A673 (cell line): ENCODE measurements at regions not wholly inside any gene's neighbourhood (a gene's known extent, or its start where the extent isn't known, plus 50 kb on each side); places are given as distances from the start of the nearest gene placed in this dataset.
A peak's percentile ranks its signal among the peaks of the same experiment; 100 is the strongest.

Source experiments
- BruUV-seq: library from RNA; stranded (reverse); fragments of 400-500 nt; replicated peaks from 2 replicates; lab custom pipeline; 2021; lab: Mats Ljungman, UMichigan
- CTCF ChIA-PET: fragments of 300-600 bp; sonication (Branson Sonifier 250); formaldehyde crosslinking; loops from one replicate; lab custom pipeline; 2022; ENCODE audit warnings: antibody characterized with exemption; lab: Charles Lee
- POLR2A ChIA-PET: fragments of 300-600 bp; sonication (Branson Sonifier 250); formaldehyde crosslinking; loops from one replicate; lab custom pipeline; 2022; ENCODE audit warnings: antibody characterized with exemption; ENCODE audit not compliant: low non-redundant PET; lab: Charles Lee
- DNase-seq: peaks from one replicate; pipeline ENCODE4 v3.0.0-alpha.2; 2015; ENCODE audit warnings: low spot score
- H3K27ac ChIP-seq: fragments of 200-600 bp; sonication (generic); 2 replicates; pipeline ENCODE4 v1.5.1; 2016; ENCODE audit warnings: mixed run types, low read depth, mild to moderate bottlenecking, mixed read lengths, antibody characterized with exemption, low read length; ENCODE audit not compliant: poor library complexity, severe bottlenecking
- H3K27me3 ChIP-seq: fragments of 200-600 bp; sonication (generic); replicated peaks from 2 replicates; pipeline ENCODE4 v1.6.1; 2017; ENCODE audit warnings: mixed run types, low read depth, mild to moderate bottlenecking, mixed read lengths, antibody characterized with exemption, low read length; ENCODE audit not compliant: insufficient read depth, poor library complexity
- H3K36me3 ChIP-seq: fragments of 200-600 bp; sonication (generic); 2 replicates; pipeline ENCODE4 v1.6.1; 2016; ENCODE audit warnings: mixed run types, mild to moderate bottlenecking, mixed read lengths, antibody characterized with exemption, low read length; ENCODE audit not compliant: insufficient read depth, poor library complexity, severe bottlenecking
- H3K4me1 ChIP-seq: fragments of 200-600 bp; sonication (generic); 2 replicates; pipeline ENCODE4 v1.6.1; 2017; ENCODE audit warnings: mixed run types, mild to moderate bottlenecking, mixed read lengths, antibody characterized with exemption, low read length; ENCODE audit not compliant: insufficient read depth, poor library complexity, severe bottlenecking
- H3K4me3 ChIP-seq: fragments of 200-600 bp; sonication (generic); 2 replicates; pipeline ENCODE4 v1.5.1; 2016; ENCODE audit warnings: low read depth, mixed run types, mild to moderate bottlenecking, mixed read lengths, low read length; ENCODE audit not compliant: poor library complexity, severe bottlenecking
- H3K9me3 ChIP-seq: fragments of 200-600 bp; sonication (generic); 2 replicates; pipeline ENCODE4 v1.6.1; 2016; ENCODE audit warnings: mixed run types, low read depth, mild to moderate bottlenecking, mixed read lengths, antibody characterized with exemption, low read length; ENCODE audit not compliant: poor library complexity, severe bottlenecking
- EZH2 ChIP-seq: fragments of 200-600 bp; sonication (generic); IDR thresholded peaks from 2 replicates; pipeline ENCODE4 v1.6.1; 2017; ENCODE audit warnings: borderline replicate concordance, low read depth, mild to moderate bottlenecking, mixed read lengths, antibody characterized with exemption, low read length; ENCODE audit not compliant: poor library complexity, severe bottlenecking
- intact Hi-C: fragments of 100-400 bp; cut with micrococcal nuclease; formaldehyde crosslinking; loops from one replicate; pipeline ENCODE4 v1.10.0; 2022; ENCODE audit not compliant: unreplicated experiment
- TF ChIP-seq, protein P1 (sequence below): fragments of 300-800, 200-600 bp; sonication (generic); conservative IDR thresholded peaks from 2 replicates; pipeline ENCODE4 v1.5.1; 2017; ENCODE audit warnings: low read depth, mild to moderate bottlenecking, antibody characterized with exemption, low read length, moderate library complexity, mixed read lengths

DNA sequence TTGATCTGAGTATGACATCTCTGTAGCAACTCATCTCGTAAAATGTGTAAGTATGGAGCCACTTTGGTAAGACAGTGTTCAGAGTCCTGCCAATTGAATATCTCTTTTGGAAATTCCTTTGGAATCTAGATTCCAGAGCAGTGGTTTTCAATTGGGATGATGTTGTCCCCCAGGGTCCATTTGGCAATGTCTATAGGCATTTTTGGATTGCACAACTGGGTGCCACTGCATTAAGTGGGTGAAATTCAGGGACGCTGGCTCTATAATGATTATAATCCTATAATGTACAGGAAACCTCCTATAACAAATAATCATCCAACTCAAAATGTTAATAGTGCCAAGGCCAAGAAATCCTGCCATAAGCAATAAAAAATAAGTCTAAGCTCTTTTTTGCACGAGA lies 404.8 kb upstream of the RAG2 start:
- peak; percentile 98 for DNase-seq
- CTCF ChIA-PET: interaction anchor here (0.9 to 1.5 kb wide), 4 partner anchors 28 to 275 kb away, joined by 3 to 14 read pairs (median 7); no protein-coding TSS in a partner anchor
- no TSS peak for BruUV-seq
- Histone ChIP-seq H3K4me1 (peaks cover 26% of the 10 kb centered on the region), H3K4me3 (no peak overlapping the region), H3K27me3 (no peaks in the 10 kb centered on the region), H3K27ac (peak overlapping the region; percentile 60), H3K36me3 (no peaks in the 10 kb centered on the region), H3K9me3 (no peaks in the 10 kb centered on the region)
- TF ChIP-seq EZH2: no peak
- TF ChIP-seq, protein P1, sequence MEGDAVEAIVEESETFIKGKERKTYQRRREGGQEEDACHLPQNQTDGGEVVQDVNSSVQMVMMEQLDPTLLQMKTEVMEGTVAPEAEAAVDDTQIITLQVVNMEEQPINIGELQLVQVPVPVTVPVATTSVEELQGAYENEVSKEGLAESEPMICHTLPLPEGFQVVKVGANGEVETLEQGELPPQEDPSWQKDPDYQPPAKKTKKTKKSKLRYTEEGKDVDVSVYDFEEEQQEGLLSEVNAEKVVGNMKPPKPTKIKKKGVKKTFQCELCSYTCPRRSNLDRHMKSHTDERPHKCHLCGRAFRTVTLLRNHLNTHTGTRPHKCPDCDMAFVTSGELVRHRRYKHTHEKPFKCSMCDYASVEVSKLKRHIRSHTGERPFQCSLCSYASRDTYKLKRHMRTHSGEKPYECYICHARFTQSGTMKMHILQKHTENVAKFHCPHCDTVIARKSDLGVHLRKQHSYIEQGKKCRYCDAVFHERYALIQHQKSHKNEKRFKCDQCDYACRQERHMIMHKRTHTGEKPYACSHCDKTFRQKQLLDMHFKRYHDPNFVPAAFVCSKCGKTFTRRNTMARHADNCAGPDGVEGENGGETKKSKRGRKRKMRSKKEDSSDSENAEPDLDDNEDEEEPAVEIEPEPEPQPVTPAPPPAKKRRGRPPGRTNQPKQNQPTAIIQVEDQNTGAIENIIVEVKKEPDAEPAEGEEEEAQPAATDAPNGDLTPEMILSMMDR: no peak
- POLR2A ChIA-PET: interaction anchor here (0.6 kb wide), 1 partner anchor 28 kb away, joined by 4 read pairs; no protein-coding TSS in a partner anchor
- intact Hi-C loops: loop anchor here (1.0 to 2.0 kb wide), 6 partner anchors 28 to 1788 kb away; no protein-coding TSS in a partner anchor

DNA sequence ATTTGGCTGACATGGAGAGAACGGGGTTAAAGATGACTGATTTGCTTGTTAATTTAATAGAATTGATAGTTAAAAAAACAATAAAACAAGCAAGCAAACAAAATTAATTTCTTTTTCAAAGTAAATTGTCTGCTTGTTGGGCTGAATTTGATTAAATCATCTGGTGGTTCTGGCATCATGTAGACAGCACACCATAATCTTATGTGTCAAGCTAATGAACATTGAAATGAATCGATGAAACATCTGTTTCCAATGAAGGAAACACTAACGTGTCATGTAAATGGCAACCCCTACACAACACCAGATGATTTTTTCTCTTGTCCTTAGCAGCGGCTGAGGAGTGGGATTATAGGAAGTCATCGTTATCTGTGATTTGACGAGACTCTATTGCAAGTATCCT lies 399.6 kb upstream of the RAG2 start:
- intact Hi-C loops: no loop called here
- CTCF ChIA-PET: no interaction called here
- H3K4me1 ChIP-seq: peaks cover 12% of the 10 kb centered on the region
- H3K27me3 ChIP-seq: no peaks in the 10 kb centered on the region
- POLR2A ChIA-PET: no interaction called here
- no peaks in the 10 kb centered on the region for H3K36me3 ChIP-seq
- BruUV-seq: no TSS peak
- DNase-seq: peak; percentile 43
- H3K4me3 ChIP-seq: no peak overlapping the region
- no peak for TF ChIP-seq EZH2
- TF ChIP-seq, protein P1: no peak
- no peaks in the 10 kb centered on the region for H3K9me3 ChIP-seq
- no peak overlapping the region for H3K27ac ChIP-seq

DNA sequence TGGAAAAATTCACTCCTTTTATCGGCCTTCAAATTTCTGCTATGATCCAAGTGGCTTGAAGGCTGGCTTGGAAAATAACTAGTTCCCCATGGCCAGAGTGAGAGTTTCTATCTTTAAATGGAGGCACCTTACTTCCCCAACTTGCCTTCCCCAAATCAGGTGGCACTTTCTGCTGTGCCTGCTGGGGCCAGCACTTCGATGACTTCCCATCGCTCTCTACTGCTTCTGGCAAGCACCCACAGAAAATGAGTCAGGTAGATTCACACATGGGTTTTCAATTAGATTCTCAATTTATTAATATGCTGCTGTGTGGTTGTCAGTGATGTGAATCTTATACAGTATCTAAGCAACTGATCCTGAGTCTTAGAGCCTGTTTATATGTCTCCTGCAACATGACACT lies 398.8 kb upstream of the RAG2 start:
- CTCF ChIA-PET: no interaction called here
- BruUV-seq: no TSS peak
- Histone ChIP-seq H3K27me3 (no peaks in the 10 kb centered on the region), H3K27ac (no peak overlapping the region), H3K36me3 (no peaks in the 10 kb centered on the region), H3K4me1 (peaks cover 4% of the 10 kb centered on the region), H3K9me3 (no peaks in the 10 kb centered on the region), H3K4me3 (no peak overlapping the region)
- TF ChIP-seq, protein P1: no peak
- TF ChIP-seq EZH2: no peak
- intact Hi-C loops: no loop called here
- POLR2A ChIA-PET: no interaction called here
- no peak for DNase-seq
